HUES64 (cell line): ENCODE measurements at regions not wholly inside any gene's neighbourhood (a gene's known extent, or its start where the extent isn't known, plus 50 kb on each side); places are given as distances from the start of the nearest gene placed in this dataset.

Source experiments
- H3K27ac ChIP-seq: 2 replicates; pipeline ENCODE4 v1.7.0; 2013; ENCODE audit warnings: low read depth, low read length, inconsistent platforms
- H3K27me3 ChIP-seq: 2 replicates; pipeline ENCODE4 v1.6.1; 2013; ENCODE audit warnings: mild to moderate bottlenecking, low read length; ENCODE audit not compliant: insufficient read depth
- H3K36me3 ChIP-seq: 2 replicates; pipeline ENCODE4 v1.6.1; 2013; ENCODE audit warnings: mild to moderate bottlenecking, low read length; ENCODE audit not compliant: insufficient read depth
- H3K4me1 ChIP-seq: 2 replicates; pipeline ENCODE4 v1.6.1; 2013; ENCODE audit warnings: mild to moderate bottlenecking, low read length, moderate library complexity; ENCODE audit not compliant: insufficient read depth
- H3K4me3 ChIP-seq: 2 replicates; pipeline ENCODE4 v1.5.1; 2013; ENCODE audit warnings: mild to moderate bottlenecking, low read length, moderate library complexity
- H3K9ac ChIP-seq: 2 replicates; pipeline ENCODE4 v1.6.1; 2013; ENCODE audit warnings: mild to moderate bottlenecking, low read depth, low read length
- H3K9me3 ChIP-seq: 2 replicates; pipeline ENCODE4 v1.6.1; 2013; ENCODE audit warnings: low read depth, low read length; ENCODE audit not compliant: insufficient read depth
- WGBS: fragments of 150-250, 120-280 bp; methylation state at CpG from one replicate; pipeline ENCODE4 v1.1.7; 2013; ENCODE audit warnings: missing lambda C conversion rate; 5-methylcytosine and 5-hydroxymethylcytosine counted together

- no peaks in the 10 kb centered on the region for H3K4me1 ChIP-seq
- no peaks in the 10 kb centered on the region for H3K27me3 ChIP-seq
- WGBS = 89% methylated on average over 3 of the region's 3 CpGs
- H3K27ac ChIP-seq = no peak overlapping the region
- H3K9ac ChIP-seq = no peak overlapping the region
- no peaks in the 10 kb centered on the region for H3K36me3 ChIP-seq
- H3K4me3 ChIP-seq = no peak overlapping the region
- no peaks in the 10 kb centered on the region for H3K9me3 ChIP-seq
Measured at GRCh38 chr4:155530290-155530689, 136.4 kb upstream of the GUCY1A1 start.

- 86% methylated on average over 1 of the region's 3 CpGs for WGBS
- no peak overlapping the region for H3K27ac ChIP-seq
- H3K36me3 ChIP-seq = no peaks in the 10 kb centered on the region
- no peak overlapping the region for H3K4me3 ChIP-seq
- no peak overlapping the region for H3K9ac ChIP-seq
- no peaks in the 10 kb centered on the region for H3K4me1 ChIP-seq
- no peaks in the 10 kb centered on the region for H3K27me3 ChIP-seq
- H3K9me3 ChIP-seq = no peaks in the 10 kb centered on the region
Measured at GRCh38 chr4:155529716-155530115, 136.9 kb upstream of the GUCY1A1 start.

- Histone ChIP-seq H3K9ac (no peak overlapping the region), H3K36me3 (no peaks in the 10 kb centered on the region), H3K9me3 (no peaks in the 10 kb centered on the region), H3K4me3 (no peak overlapping the region), H3K4me1 (no peaks in the 10 kb centered on the region), H3K27ac (no peak overlapping the region), H3K27me3 (no peaks in the 10 kb centered on the region)
- 76% methylated on average over 2 of the region's 3 CpGs for WGBS
Measured at GRCh38 chr4:155529272-155529671, 137.4 kb upstream of the GUCY1A1 start.

DNA sequence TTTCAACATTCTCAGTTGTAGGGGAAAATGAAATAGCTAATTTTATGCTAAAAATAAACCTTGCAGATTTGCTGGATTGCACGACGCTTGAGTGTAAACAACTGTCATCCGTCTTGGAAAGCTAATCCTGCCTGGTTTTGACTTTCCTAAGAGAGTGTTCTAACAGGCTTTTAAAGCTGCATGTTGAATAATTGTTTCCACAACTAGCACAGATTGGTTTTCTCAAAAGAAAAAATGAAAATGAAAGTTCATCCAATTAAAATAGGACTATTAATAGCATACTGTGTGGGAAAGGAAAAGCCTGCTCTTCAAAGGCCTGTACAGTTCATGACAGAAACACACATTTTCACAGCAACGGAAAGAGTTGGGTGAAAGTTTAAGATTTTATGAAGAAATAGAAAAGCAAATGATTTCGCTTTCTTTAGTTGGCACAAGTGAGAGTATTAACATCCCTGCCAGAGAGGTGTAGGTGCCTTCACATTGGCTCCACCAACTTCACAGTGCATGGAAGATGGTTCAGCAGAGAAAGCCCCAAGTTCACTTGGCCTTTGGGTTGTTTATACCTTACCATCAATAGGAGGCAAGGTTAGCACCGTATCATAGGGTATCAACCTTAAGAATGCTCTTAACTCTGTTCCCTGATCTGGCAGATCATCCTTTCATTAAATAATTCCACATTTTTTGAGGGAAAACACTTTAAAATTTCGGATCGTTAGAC, 140.0 kb upstream of the GUCY1A1 start:
- no peaks in the 10 kb centered on the region for H3K36me3 ChIP-seq
- H3K9ac ChIP-seq = no peak overlapping the region
- no peak overlapping the region for H3K4me3 ChIP-seq
- H3K27ac ChIP-seq = no peak overlapping the region
- 96% methylated on average over 8 of the region's 8 CpGs for WGBS
- peaks cover 5% of the 10 kb centered on the region; the same call in 1 of the 2 replicates for H3K9me3 ChIP-seq
- no peaks in the 10 kb centered on the region for H3K27me3 ChIP-seq
- H3K4me1 ChIP-seq = no peaks in the 10 kb centered on the region

DNA sequence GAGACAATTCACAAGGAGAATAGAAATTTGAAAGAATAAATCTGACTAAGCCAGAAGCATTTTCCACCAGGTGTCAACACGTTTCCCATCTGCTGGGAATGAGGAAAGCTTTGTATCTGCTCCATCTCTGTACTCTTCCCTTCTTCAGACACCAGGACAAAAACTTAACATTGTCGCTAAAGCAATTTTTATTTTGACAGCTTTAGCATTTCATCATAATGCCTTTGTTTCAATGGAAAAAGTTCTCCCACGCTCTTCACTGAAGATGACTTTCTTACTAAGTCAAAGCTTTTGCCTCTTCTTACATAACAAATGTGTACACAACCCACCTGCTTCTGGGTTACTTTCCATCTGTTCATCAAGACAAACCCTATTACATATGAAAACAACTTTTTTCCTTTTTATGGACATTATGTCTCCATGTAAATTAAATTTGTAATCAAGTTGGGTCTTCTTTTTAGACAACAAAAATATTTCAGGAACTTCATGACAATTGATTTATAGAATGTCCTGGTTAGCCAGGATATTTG, 141.7 kb upstream of the GUCY1A1 start:
- H3K9ac ChIP-seq = no peak overlapping the region
- H3K9me3 ChIP-seq = peaks cover 10% of the 10 kb centered on the region; the same call in 1 of the 2 replicates
- H3K27ac ChIP-seq = no peak overlapping the region
- H3K36me3 ChIP-seq = no peaks in the 10 kb centered on the region
- H3K4me3 ChIP-seq = no peak overlapping the region
- H3K27me3 ChIP-seq = no peaks in the 10 kb centered on the region
- H3K4me1 ChIP-seq = no peaks in the 10 kb centered on the region
- WGBS = 95% methylated on average over 3 of the region's 3 CpGs

DNA sequence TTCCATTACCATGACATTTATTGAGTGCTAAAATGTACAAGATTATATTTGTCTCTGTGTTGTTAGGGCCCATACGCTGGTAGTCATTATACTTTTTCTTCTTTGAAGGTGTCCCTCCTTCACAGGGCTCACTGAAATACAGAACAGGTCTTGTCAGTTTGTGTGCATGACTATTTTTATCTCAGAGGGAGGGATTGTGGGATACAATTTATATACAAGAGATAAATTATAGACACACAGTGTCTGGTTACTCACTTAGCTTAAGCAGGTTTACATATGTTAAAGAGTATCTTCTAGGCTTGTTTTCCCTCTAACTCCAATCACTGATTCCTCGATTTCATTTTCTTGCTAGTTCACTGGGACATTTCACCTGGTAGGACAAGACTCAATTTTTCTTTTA, 143.3 kb upstream of the GUCY1A1 start:
- Histone ChIP-seq H3K9me3 (peaks cover 10% of the 10 kb centered on the region; the same call in 1 of the 2 replicates), H3K4me1 (no peaks in the 10 kb centered on the region), H3K4me3 (no peak overlapping the region), H3K36me3 (no peaks in the 10 kb centered on the region), H3K27ac (no peak overlapping the region), H3K27me3 (no peaks in the 10 kb centered on the region), H3K9ac (no peak overlapping the region)
- 88% methylated on average over 2 of the region's 2 CpGs for WGBS

- H3K27ac ChIP-seq = no peak overlapping the region
- H3K4me1 ChIP-seq = no peaks in the 10 kb centered on the region
- no peaks in the 10 kb centered on the region for H3K36me3 ChIP-seq
- H3K4me3 ChIP-seq = no peak overlapping the region
- WGBS = 100% methylated on average over 1 of the region's 2 CpGs
- H3K27me3 ChIP-seq = no peaks in the 10 kb centered on the region
- peaks cover 10% of the 10 kb centered on the region; the same call in 1 of the 2 replicates for H3K9me3 ChIP-seq
- no peak overlapping the region for H3K9ac ChIP-seq
Measured at GRCh38 chr4:155522201-155522600, 144.4 kb upstream of the GUCY1A1 start.

DNA sequence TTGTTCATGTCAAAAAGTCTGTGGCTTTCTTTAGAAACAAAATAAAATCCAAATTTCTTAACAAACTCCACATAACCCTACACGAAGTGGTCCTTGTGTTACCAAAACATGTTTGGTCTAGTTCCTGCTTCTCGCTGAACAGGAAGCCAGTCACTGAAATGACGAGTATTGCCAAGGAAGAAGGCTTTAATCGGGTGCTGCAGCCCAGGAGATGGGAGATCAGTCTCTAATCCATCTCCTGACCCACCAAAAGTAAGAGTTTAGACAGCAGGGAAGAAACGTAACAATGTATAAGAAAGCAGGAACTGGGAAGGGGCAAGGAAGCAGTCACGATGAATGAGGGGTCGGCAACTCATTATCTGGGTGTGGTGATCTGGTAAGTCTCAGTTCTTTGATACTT, 144.6 kb upstream of the MAP9 start:
- Histone ChIP-seq H3K27ac (no peak overlapping the region), H3K4me1 (no peaks in the 10 kb centered on the region), H3K9me3 (peaks cover 10% of the 10 kb centered on the region; the same call in 1 of the 2 replicates), H3K27me3 (no peaks in the 10 kb centered on the region), H3K9ac (no peak overlapping the region), H3K4me3 (no peak overlapping the region), H3K36me3 (no peaks in the 10 kb centered on the region)
- WGBS = 78% methylated on average over 7 of the region's 7 CpGs

DNA sequence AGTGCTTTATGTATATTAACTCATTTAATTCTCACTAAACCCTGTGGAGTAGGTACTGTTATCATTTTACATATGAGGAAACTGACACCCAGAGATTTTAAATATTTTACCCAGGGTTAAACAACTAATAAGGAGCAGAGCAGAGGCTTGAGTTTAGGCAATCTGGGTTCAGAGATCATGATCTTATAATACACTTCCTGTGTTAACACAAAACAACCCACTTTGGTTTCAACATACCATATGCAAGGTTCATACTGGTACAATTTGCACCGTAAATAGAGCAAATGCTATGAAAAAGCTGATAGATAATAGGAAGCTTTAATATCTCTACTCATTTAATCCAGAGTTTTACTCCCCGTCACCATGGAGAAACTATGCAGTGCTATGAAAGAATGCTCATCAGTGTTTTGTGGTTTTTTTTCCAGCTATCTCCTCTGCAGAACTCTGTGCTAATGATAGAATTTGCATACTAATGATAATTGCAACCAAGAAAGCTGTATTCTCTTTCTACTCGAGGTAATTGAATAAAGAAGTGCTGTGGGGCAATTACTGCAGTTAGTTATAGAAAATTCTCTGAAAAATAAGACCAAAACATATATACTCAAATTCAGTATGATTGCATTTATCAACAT, 138.8 kb upstream of the MAP9 start:
- Histone ChIP-seq H3K9me3 (no peaks in the 10 kb centered on the region), H3K27me3 (no peaks in the 10 kb centered on the region), H3K36me3 (no peaks in the 10 kb centered on the region), H3K4me1 (no peaks in the 10 kb centered on the region), H3K27ac (no peak overlapping the region), H3K9ac (no peak overlapping the region), H3K4me3 (no peak overlapping the region)
- no CpG with 5 or more reads among the region's 3 CpGs for WGBS

DNA sequence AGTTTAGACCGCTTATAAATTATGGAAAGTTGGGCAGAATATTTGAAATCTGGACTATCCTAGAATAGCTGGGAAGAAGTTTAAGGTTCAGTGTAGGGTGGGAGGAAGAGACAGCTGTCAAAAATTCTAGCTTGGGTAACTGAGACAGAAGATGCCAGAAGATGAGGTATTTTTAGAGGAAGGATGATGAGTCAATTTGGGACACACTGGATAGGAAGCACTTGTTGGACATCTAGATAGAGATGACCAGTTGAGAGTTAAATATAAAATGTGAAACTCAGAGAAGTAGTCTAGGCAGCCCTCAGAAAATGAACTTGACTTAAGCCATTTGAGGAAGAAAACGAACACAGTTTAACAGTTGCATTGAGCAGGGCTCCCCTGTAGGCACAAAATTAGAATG, 137.9 kb upstream of the MAP9 start:
- Histone ChIP-seq H3K4me1 (no peaks in the 10 kb centered on the region), H3K27ac (no peak overlapping the region), H3K4me3 (no peak overlapping the region), H3K36me3 (no peaks in the 10 kb centered on the region), H3K9ac (no peak overlapping the region), H3K27me3 (no peaks in the 10 kb centered on the region), H3K9me3 (no peaks in the 10 kb centered on the region)
- 98% methylated on average over 2 of the region's 2 CpGs for WGBS

DNA sequence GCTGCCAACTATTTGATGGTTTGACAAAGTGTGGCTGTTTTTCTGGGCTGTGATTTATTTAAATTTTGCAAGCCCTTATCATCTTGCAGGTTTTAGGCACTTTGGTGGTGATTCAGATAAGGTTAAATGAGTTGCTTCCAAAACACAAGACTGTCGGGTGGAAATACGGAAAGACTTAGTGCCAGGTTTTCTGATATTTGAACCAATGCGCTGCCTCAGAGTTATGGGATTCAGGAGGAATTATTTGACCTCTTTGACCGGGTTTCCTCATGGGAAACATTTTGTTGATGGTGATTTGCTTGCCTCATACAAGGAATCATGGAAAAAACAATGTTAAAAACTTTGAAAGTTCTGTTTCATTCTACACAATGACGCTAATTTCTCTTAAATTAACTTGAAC, 136.1 kb upstream of the MAP9 start:
- no peak overlapping the region for H3K9ac ChIP-seq
- H3K4me3 ChIP-seq = no peak overlapping the region
- H3K36me3 ChIP-seq = no peaks in the 10 kb centered on the region
- 93% methylated on average over 5 of the region's 5 CpGs for WGBS
- no peaks in the 10 kb centered on the region for H3K4me1 ChIP-seq
- H3K27me3 ChIP-seq = no peaks in the 10 kb centered on the region; the same call in 1 of the 2 replicates
- no peak overlapping the region for H3K27ac ChIP-seq
- H3K9me3 ChIP-seq = no peaks in the 10 kb centered on the region
